GM12875 (cell line): ENCODE measurements at regions not wholly inside any gene's neighbourhood (a gene's known extent, or its start where the extent isn't known, plus 50 kb on each side); places are given as distances from the start of the nearest gene placed in this dataset.
"Not testable (repeated sequence)": the region's sequence is repeated elsewhere in the genome, so short reads cannot be mapped to it uniquely, and the experiment has no call there.

Source experiments
- H3K4me3 ChIP-seq: one replicate; pipeline ENCODE4 v1.5.1; 2011; ENCODE audit warnings: low read depth, low read length, control low read depth
- TF ChIP-seq, protein P1 (sequence below): IDR thresholded peaks from 2 replicates; pipeline ENCODE4 v1.5.1; 2011; ENCODE audit warnings: low read depth, mild to moderate bottlenecking, control low read depth, inconsistent platforms, low read length, moderate library complexity, borderline replicate concordance; ENCODE audit not compliant: insufficient read depth

DNA sequence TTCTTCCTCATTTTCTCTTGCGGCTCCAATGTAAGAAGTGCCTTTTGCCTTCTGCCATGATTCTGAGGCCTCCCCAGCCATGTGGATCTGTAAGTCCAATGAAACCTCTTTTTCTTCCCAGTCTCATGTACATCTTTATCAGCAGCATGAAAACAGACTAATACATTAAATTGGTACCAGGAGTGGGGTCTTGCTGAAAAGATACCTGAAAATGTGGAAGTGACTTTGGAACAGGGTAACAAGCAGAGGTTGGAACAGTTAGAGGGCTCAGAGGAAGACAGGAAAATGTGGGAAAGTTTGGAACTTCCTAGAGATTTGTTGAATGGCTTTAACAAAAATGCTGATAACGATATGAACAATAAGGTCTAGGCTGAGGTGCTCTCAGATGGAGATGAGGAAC, 316.7 kb upstream of the HS3ST5 start:
- no peak overlapping the region for H3K4me3 ChIP-seq
- TF ChIP-seq, protein P1, sequence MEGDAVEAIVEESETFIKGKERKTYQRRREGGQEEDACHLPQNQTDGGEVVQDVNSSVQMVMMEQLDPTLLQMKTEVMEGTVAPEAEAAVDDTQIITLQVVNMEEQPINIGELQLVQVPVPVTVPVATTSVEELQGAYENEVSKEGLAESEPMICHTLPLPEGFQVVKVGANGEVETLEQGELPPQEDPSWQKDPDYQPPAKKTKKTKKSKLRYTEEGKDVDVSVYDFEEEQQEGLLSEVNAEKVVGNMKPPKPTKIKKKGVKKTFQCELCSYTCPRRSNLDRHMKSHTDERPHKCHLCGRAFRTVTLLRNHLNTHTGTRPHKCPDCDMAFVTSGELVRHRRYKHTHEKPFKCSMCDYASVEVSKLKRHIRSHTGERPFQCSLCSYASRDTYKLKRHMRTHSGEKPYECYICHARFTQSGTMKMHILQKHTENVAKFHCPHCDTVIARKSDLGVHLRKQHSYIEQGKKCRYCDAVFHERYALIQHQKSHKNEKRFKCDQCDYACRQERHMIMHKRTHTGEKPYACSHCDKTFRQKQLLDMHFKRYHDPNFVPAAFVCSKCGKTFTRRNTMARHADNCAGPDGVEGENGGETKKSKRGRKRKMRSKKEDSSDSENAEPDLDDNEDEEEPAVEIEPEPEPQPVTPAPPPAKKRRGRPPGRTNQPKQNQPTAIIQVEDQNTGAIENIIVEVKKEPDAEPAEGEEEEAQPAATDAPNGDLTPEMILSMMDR = no peak

DNA sequence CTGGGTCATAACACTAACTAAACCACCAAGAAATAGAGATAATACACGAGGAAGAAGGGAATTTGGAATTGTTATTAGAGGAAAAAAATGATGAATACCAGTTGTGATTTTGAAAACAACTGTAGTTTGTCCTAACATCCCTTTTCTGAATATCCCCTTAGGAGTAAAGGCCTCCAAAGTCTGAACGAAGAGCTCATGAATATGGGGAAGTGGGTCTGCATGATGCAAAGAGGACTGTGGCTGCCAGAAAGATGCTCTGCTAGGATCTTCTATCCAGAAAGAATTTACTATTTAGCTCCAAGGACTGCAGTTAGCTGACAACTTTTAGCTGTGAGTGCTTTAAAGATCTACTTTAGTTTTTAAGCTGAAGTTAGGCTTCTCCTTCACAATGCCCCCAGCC, 308.8 kb upstream of the HS3ST5 start:
- TF ChIP-seq, protein P1 = no peak
- no peak overlapping the region for H3K4me3 ChIP-seq

DNA sequence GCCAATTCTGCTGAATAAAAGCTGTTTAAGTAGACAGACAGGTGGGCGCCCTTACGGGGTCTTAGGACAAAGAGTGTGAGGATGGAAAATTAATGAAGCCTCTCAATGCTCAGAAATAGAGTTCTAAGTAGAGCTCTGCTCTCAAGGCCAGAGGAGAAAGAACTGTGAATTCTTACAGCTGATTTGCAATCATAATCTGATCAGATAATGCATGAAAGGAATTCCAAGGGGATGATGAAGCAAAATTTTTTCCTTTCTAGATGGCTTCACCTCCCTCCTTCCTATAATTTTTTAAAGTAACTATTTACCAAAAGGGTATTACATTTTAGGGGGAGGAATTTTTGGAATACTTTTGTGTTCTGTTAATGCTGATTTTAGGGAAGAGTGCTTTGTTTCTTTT, 308.1 kb upstream of the HS3ST5 start:
- H3K4me3 ChIP-seq = no peak overlapping the region
- TF ChIP-seq, protein P1 = no peak

DNA sequence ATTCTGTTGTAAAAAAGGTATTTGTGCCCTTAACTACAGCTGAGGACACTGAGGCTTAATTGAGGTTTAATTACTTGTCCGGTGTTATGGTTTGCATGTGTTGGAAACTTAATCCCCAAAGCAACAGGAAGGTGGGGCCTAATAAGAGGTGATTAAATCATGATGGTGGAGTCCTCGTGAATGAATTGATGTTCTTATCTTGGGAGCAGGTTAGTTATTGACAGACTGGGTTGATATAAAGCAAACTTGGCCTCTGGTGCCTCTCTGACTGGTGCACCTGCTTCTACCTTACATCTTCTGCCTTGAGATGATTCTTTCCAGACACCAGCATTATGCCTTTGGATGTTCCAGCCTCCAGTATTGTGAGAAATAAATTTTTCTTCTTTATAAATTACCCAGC, 306.5 kb upstream of the HS3ST5 start:
- no peak overlapping the region for H3K4me3 ChIP-seq
- TF ChIP-seq, protein P1 = no peak

DNA sequence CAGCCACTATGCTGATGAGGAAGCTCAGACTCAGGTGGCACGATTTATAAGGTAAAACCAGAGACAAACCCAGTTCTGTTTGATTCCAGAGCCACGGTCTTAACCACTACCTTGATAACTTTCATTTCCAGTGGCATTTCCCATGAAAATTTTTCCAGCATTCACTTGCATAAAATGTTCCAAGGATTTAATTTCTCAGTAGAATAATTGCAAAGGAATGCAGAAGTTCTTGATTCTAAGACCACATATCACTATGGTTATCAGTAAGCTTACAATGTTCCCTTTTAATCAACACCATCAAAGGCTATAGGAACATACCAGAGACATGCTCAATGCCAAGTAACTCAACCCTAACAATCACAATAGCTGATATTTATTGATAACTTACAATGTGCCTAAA, 306.0 kb upstream of the HS3ST5 start:
- TF ChIP-seq, protein P1 = no peak

DNA sequence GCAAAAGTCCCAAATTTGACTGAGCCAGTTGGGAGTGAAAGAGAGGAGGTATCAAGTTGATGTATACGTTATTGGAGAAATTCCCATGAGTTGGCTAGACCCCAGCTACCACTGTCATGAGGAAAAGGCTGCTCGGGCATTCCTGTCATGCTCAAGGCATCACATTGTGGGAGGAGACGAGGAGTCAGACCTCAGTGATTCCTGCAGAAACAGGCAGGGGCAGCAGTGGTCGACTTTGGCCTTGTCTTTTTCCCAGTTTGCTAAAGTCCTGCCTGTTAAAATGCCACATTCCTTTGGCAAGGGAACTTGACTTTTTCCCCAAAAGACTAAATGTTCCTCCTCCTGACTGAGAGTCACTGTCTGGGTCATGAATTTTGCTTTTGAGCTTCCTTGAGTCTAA, 295.5 kb upstream of the HS3ST5 start:
- TF ChIP-seq, protein P1 = no peak
- no peak overlapping the region for H3K4me3 ChIP-seq

More for the DNA sequence above, 306.0 kb upstream of the HS3ST5 start:
- H3K4me3 ChIP-seq = no peak overlapping the region

DNA sequence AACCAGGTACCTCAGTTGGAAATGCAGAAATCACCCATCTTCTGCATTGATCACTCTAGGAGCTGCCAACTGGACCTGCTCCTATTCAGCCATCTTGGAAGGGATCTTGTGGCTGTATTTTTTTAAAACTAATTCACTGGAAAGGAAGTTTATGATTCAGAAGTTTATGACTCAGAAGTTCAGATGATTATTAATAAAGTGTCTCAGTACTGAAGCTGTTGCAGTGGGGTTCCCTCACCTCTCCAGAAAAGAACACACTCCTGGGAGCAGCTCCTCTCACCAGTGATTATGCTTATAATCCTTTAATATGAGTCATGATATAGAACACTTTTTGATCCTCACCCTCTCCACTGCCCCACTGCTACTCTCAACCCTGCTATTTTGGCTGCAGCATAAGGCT, 291.2 kb upstream of the HS3ST5 start:
- TF ChIP-seq, protein P1 = no peak
- H3K4me3 ChIP-seq = no peak overlapping the region

DNA sequence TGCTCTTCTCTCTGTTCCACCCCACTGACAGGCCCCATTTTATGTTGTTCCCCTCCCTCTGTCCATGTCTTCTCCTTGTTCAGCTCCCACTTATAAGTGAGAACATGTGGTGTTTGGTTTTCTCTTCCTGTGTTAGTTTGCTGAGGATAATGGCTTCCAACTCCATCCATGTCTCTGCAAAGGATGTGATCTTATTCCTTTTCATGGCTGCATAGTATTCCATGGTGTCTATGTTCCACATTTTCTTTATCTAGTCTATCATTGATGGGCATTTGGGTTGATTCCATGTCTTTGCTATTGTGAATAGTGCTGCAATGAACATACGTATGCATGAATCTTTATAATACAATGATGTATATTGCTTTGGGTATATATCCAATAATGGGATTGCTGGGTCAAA, 283.4 kb upstream of the HS3ST5 start:
- H3K4me3 ChIP-seq = not testable (repeated sequence)
